Breast epithelium (tissue), 4 donors: ENCODE measurements at regions not wholly inside any gene's neighbourhood (a gene's known extent, or its start where the extent isn't known, plus 50 kb on each side); places are given as distances from the start of the nearest gene placed in this dataset.

Experiments used
- DNase-seq, 2 donors: peaks; one replicate each; pipeline ENCODE4 v3.0.0-alpha.2; 2019; ENCODE audit warnings: low spot score in 2 of 2
- H3K27ac ChIP-seq, 2 donors: fragments of 200-600 bp; sonication (generic) in 1 of 2; one replicate each; pipeline ENCODE4 v1.5.1; 2016 to 2019; ENCODE audit warnings: mild to moderate bottlenecking in 1 of 2
- H3K27me3 ChIP-seq, 2 donors: fragments of 200-600 bp; sonication (generic) in 1 of 2; one replicate each; pipeline versions ENCODE4 v1.5.1 to v1.6.0; 2017 to 2019; ENCODE audit warnings: control low read depth in 1 of 2, mild to moderate bottlenecking in 1 of 2
- H3K36me3 ChIP-seq: fragments of 200-600 bp; one replicate; pipeline ENCODE4 v1.5.1; 2019
- H3K4me1 ChIP-seq, 2 donors: fragments of 200-600 bp; sonication (generic); one replicate each; pipeline ENCODE4 v1.5.1; 2016 to 2019; ENCODE audit warnings: control low read depth in 1 of 2
- H3K4me3 ChIP-seq, 3 donors: fragments of 200-600 bp; sonication (generic); 1 replicate in 2 of 3; 2 replicates in 1 of 3; pipeline ENCODE4 v1.5.1; 2016 to 2019; ENCODE audit warnings: mild to moderate bottlenecking in 3 of 3, moderate library complexity in 2 of 3
- H3K9me3 ChIP-seq, 2 donors: fragments of 200-600 bp; sonication (generic) in 1 of 2; one replicate each; pipeline ENCODE4 v1.5.1; 2016 to 2019; ENCODE audit warnings: control low read depth in 1 of 2
- POLR2A ChIP-seq: fragments of 450-650 bp; IDR thresholded peaks from one replicate; pipeline ENCODE4 v1.6.1; 2016; ENCODE audit warnings: antibody characterized with exemption, mild to moderate bottlenecking, moderate library complexity
- POLR2AphosphoS5 ChIP-seq, 3 donors: sonication (generic); formaldehyde crosslinking; IDR thresholded peaks; one replicate each; pipeline ENCODE4 v1.6.1; 2017; ENCODE audit warnings: antibody characterized with exemption in 3 of 3
- intact Hi-C: fragments of 100-400 bp; cut with DNase I; formaldehyde crosslinking; loops from one replicate; pipeline ENCODE4 v1.15.1; 2023; ENCODE audit warnings: low total_unique reads
- TF ChIP-seq, protein P1 (sequence below), 3 donors: fragments of 450-650 bp; IDR thresholded peaks; one replicate each; pipeline ENCODE4 v1.5.1; 2016 to 2017; ENCODE audit warnings: antibody characterized with exemption in 3 of 3, mild to moderate bottlenecking in 3 of 3, moderate library complexity in 3 of 3

- no peak overlapping the region for H3K4me3 ChIP-seq
- no peaks in the 10 kb centered on the region for H3K4me1 ChIP-seq
- peaks cover 0 to 6% of the 10 kb centered on the region in 2 donors for H3K9me3 ChIP-seq
- no peak overlapping the region for H3K27ac ChIP-seq
- TF ChIP-seq, protein P1, sequence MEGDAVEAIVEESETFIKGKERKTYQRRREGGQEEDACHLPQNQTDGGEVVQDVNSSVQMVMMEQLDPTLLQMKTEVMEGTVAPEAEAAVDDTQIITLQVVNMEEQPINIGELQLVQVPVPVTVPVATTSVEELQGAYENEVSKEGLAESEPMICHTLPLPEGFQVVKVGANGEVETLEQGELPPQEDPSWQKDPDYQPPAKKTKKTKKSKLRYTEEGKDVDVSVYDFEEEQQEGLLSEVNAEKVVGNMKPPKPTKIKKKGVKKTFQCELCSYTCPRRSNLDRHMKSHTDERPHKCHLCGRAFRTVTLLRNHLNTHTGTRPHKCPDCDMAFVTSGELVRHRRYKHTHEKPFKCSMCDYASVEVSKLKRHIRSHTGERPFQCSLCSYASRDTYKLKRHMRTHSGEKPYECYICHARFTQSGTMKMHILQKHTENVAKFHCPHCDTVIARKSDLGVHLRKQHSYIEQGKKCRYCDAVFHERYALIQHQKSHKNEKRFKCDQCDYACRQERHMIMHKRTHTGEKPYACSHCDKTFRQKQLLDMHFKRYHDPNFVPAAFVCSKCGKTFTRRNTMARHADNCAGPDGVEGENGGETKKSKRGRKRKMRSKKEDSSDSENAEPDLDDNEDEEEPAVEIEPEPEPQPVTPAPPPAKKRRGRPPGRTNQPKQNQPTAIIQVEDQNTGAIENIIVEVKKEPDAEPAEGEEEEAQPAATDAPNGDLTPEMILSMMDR (IDR thresholded peaks at IDR 0.05), result no peak
- TF ChIP-seq POLR2AphosphoS5 (IDR thresholded peaks at IDR 0.05) (no peak), POLR2A (no peak)
- intact Hi-C loops, result loop anchor here (2.0 kb wide), 1 partner anchor 43 kb away; no protein-coding TSS in a partner anchor
- DNase-seq, result no peak
- no peaks in the 10 kb centered on the region for H3K27me3 ChIP-seq
- no peaks in the 10 kb centered on the region for H3K36me3 ChIP-seq
Measured at GRCh38 chr18:70688286-70688685, 399.4 kb downstream of the SOCS6 start.

DNA sequence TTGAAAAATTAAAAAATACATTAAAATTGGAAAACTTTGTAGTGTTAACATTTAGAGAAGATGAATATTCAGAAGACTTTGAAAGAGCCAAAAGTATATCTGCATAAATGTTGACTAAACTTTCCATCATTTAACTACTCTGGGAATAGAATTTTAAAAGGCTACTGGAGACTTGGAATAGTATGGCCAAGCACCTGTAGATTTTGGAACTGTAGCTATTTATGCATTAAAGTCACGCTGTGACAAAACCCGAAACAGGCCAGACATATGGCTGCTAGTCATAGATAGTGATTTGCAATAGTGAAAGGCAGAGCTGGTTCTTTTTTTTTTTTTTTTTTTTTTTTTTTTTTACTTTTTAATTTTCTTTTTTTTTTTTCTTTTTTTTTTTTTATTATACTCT lies 396.0 kb downstream of the SOCS6 start:
- Histone ChIP-seq H3K36me3 (no peaks in the 10 kb centered on the region), H3K27ac (no peak overlapping the region), H3K4me3 (no peak overlapping the region), H3K27me3 (no peaks in the 10 kb centered on the region), H3K4me1 (no peaks in the 10 kb centered on the region), H3K9me3 (peaks cover 0 to 6% of the 10 kb centered on the region in 2 donors)
- DNase-seq, result no peak
- intact Hi-C loops, result no loop called here
- TF ChIP-seq, protein P1 (IDR thresholded peaks at IDR 0.05), result no peak
- TF ChIP-seq POLR2AphosphoS5 (IDR thresholded peaks at IDR 0.05) (no peak), POLR2A (no peak)

- TF ChIP-seq POLR2AphosphoS5 (IDR thresholded peaks at IDR 0.05) (no peak), POLR2A (no peak)
- TF ChIP-seq, protein P1 (IDR thresholded peaks at IDR 0.05), result no peak
- no peaks in the 10 kb centered on the region for H3K36me3 ChIP-seq
- no peaks in the 10 kb centered on the region for H3K27me3 ChIP-seq
- DNase-seq, result no peak
- H3K4me3 ChIP-seq, result no peak overlapping the region
- H3K4me1 ChIP-seq, result no peaks in the 10 kb centered on the region
- intact Hi-C loops, result no loop called here
- H3K27ac ChIP-seq, result no peak overlapping the region
- H3K9me3 ChIP-seq, result peaks cover 0 to 6% of the 10 kb centered on the region in 2 donors
Measured at GRCh38 chr18:70683263-70683662, 394.4 kb downstream of the SOCS6 start.

GRCh38 chr18:70674896-70675295 lies 386.1 kb downstream of the SOCS6 start:
- no peaks in the 10 kb centered on the region for H3K9me3 ChIP-seq
- TF ChIP-seq POLR2A, result no peak
- TF ChIP-seq, protein P1 (IDR thresholded peaks at IDR 0.05), result no peak
- H3K27me3 ChIP-seq, result no peaks in the 10 kb centered on the region

GRCh38 chr18:70673831-70674230 lies 385.0 kb downstream of the SOCS6 start:
- no peak for DNase-seq
- Histone ChIP-seq H3K4me3 (no peak overlapping the region), H3K36me3 (no peaks in the 10 kb centered on the region), H3K27ac (no peak overlapping the region), H3K27me3 (no peaks in the 10 kb centered on the region), H3K9me3 (peaks cover 0 to 8% of the 10 kb centered on the region in 2 donors), H3K4me1 (no peaks in the 10 kb centered on the region)
- intact Hi-C loops, result no loop called here
- TF ChIP-seq POLR2AphosphoS5 (IDR thresholded peaks at IDR 0.05), result no peak
- TF ChIP-seq, protein P1 (IDR thresholded peaks at IDR 0.05), result no peak
- TF ChIP-seq POLR2A, result no peak

More at GRCh38 chr18:70674896-70675295, 386.1 kb downstream of the SOCS6 start:
- Histone ChIP-seq H3K27ac (no peak overlapping the region), H3K36me3 (no peaks in the 10 kb centered on the region), H3K4me3 (no peak overlapping the region), H3K4me1 (no peaks in the 10 kb centered on the region)
- no peak for DNase-seq
- intact Hi-C loops, result no loop called here
